OCI-LY3 (cell line): ENCODE measurements at regions not wholly inside any gene's neighbourhood (a gene's known extent, or its start where the extent isn't known, plus 50 kb on each side); places are given as distances from the start of the nearest gene placed in this dataset.
A peak's percentile ranks its signal among the peaks of the same experiment; 100 is the strongest.

Experiments used
- H2AFZ ChIP-seq: fragments of 200-600, 300-600 bp; shearing (Covaris generic); 2 replicates; pipeline ENCODE4 v1.6.0; 2014; ENCODE audit warnings: antibody characterized with exemption, low read depth, low read length
- H3K27ac ChIP-seq: fragments of 200-600, 300-600 bp; sonication (generic); 2 replicates; pipeline ENCODE4 v1.5.1; 2014; ENCODE audit warnings: mild to moderate bottlenecking, low read length, moderate library complexity, mixed read lengths
- H3K27me3 ChIP-seq: fragments of 200-600, 300-600 bp; sonication (generic); 2 replicates; pipeline ENCODE4 v1.6.1; 2014; ENCODE audit warnings: low read depth, low read length, mixed read lengths
- H3K36me3 ChIP-seq: fragments of 200-600, 300-600 bp; sonication (generic); replicated peaks from 2 replicates; pipeline ENCODE3; 2014; ENCODE audit warnings: low read depth, low read length, mixed read lengths
- H3K4me1 ChIP-seq: fragments of 300-600, 200-600 bp; sonication (generic); 2 replicates; pipeline ENCODE4 v1.6.1; 2014; ENCODE audit warnings: low read length, mixed read lengths
- H3K4me2 ChIP-seq: fragments of 200-600, 300-600 bp; sonication (generic); 2 replicates; pipeline ENCODE4 v1.6.1; 2014; ENCODE audit warnings: low read length, mixed read lengths
- H3K4me3 ChIP-seq: fragments of 300-600, 200-600 bp; sonication (generic); 2 replicates; pipeline ENCODE4 v1.5.1; 2014; ENCODE audit warnings: antibody characterized with exemption, mild to moderate bottlenecking, low read length, moderate library complexity
- H3K79me2 ChIP-seq: fragments of 300-600, 200-600 bp; shearing (Covaris generic); 2 replicates; pipeline ENCODE4 v1.6.1; 2014; ENCODE audit warnings: mild to moderate bottlenecking, low read length, mixed read lengths
- H3K9ac ChIP-seq: fragments of 300-600, 200-600 bp; shearing (Covaris generic); 2 replicates; pipeline ENCODE4 v1.6.0; 2014; ENCODE audit warnings: mild to moderate bottlenecking, low read length, moderate library complexity
- H3K9me3 ChIP-seq: fragments of 200-600, 300-600 bp; shearing (Covaris generic); 2 replicates; pipeline ENCODE4 v1.6.1; 2014; ENCODE audit warnings: low read length, mixed read lengths; ENCODE audit not compliant: insufficient read depth
- H4K20me1 ChIP-seq: fragments of 200-600, 300-600 bp; sonication (generic); 2 replicates; pipeline ENCODE4 v1.6.1; 2016; ENCODE audit warnings: low read length, mixed read lengths; ENCODE audit not compliant: insufficient read depth
- CTCF ChIP-seq: fragments of 200-600, 300-600 bp; sonication (generic); IDR thresholded peaks from 2 replicates; pipeline ENCODE4 v1.5.1; 2014; ENCODE audit warnings: antibody characterized with exemption, low read length, low read depth
- EZH2phosphoT487 ChIP-seq: fragments of 200-600 bp; shearing (Covaris generic); IDR thresholded peaks from 2 replicates; pipeline ENCODE4 v1.6.1; 2018; ENCODE audit warnings: antibody characterized with exemption, mixed run types, low read depth

GRCh38 chr4:153987291-153987690 is 198.4 kb upstream of the SFRP2 start:
- Histone ChIP-seq H3K4me2 (no peak overlapping the region), H3K4me3 (no peak overlapping the region), H3K4me1 (no peaks in the 10 kb centered on the region), H3K36me3 (no peaks in the 10 kb centered on the region), H3K27ac (no peak overlapping the region), H3K27me3 (no peaks in the 10 kb centered on the region), H4K20me1 (no peaks in the 10 kb centered on the region), H2AFZ (peak overlapping the region; percentile 1; the same call in 1 of the 2 replicates), H3K9ac (no peak overlapping the region), H3K9me3 (0 out of 2 replicates have a peak, but pooled peaks cover 3% of the 10 kb centered on the region), H3K79me2 (no peaks in the 10 kb centered on the region)
- TF ChIP-seq EZH2phosphoT487 (no peak), CTCF (no peak)

DNA sequence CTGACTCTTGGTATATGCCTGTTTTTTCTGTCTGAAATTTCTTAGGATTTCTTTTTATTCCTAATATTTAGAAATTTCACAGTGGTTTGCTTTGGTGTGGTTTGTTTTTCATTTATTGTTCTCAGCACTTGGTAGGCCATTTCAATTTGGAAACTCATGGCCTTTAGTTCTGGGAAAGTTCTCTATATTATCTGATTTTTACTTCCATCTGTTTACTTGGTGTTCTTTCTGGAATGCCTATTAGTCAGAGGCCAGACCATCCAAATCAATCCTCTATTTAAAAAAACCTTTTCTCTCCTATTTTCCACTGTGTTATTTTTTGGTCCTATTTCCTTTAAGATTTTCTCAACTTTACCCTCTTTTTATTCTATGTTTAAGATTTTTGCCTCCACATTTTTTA is 188.1 kb upstream of the SFRP2 start:
- H3K4me1 ChIP-seq = no peaks in the 10 kb centered on the region
- no peaks in the 10 kb centered on the region for H3K79me2 ChIP-seq
- no peak overlapping the region for H3K9ac ChIP-seq
- H4K20me1 ChIP-seq = no peaks in the 10 kb centered on the region
- no peak overlapping the region for H3K27ac ChIP-seq
- no peaks in the 10 kb centered on the region for H3K27me3 ChIP-seq
- no peak overlapping the region for H3K4me2 ChIP-seq
- TF ChIP-seq CTCF = no peak
- TF ChIP-seq EZH2phosphoT487 = no peak
- no peak overlapping the region for H2AFZ ChIP-seq
- H3K9me3 ChIP-seq = peaks cover 27% of the 10 kb centered on the region
- H3K36me3 ChIP-seq = peaks cover 10% of the 10 kb centered on the region
- H3K4me3 ChIP-seq = no peak overlapping the region

DNA sequence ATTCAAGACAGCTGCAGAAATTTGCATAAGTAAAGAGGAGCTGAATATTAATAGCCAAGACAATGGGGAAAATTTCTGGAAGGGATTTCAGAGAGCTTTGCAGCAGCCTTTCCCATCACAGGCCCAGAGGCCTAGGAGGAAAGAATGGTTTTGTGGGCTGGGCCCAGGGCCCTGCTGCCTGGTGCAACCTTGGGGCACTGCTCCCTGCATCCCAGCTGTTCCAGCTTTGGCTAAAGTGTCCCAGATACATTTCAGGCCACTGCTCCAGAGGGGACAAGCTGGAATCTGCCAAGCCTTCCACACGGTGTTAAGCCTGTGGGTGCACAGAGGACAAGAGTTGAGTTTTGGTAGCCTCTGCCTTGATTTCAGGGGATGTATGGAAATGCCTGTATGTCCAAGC is 185.6 kb upstream of the SFRP2 start:
- no peaks in the 10 kb centered on the region for H4K20me1 ChIP-seq
- no peak overlapping the region for H2AFZ ChIP-seq
- no peaks in the 10 kb centered on the region for H3K27me3 ChIP-seq
- no peak for TF ChIP-seq CTCF
- TF ChIP-seq EZH2phosphoT487 = no peak
- H3K9ac ChIP-seq = no peak overlapping the region
- H3K36me3 ChIP-seq = peaks cover 10% of the 10 kb centered on the region
- H3K4me1 ChIP-seq = no peaks in the 10 kb centered on the region
- H3K4me2 ChIP-seq = no peak overlapping the region
- H3K27ac ChIP-seq = no peak overlapping the region
- H3K4me3 ChIP-seq = no peak overlapping the region
- peaks cover 27% of the 10 kb centered on the region for H3K9me3 ChIP-seq
- H3K79me2 ChIP-seq = no peaks in the 10 kb centered on the region

GRCh38 chr4:153973942-153974341 is 185.1 kb upstream of the SFRP2 start:
- no peak overlapping the region for H3K4me3 ChIP-seq
- H3K27me3 ChIP-seq = no peaks in the 10 kb centered on the region
- no peak overlapping the region for H3K4me2 ChIP-seq
- peaks cover 27% of the 10 kb centered on the region for H3K9me3 ChIP-seq
- H3K27ac ChIP-seq = no peak overlapping the region
- no peaks in the 10 kb centered on the region for H3K4me1 ChIP-seq
- H3K36me3 ChIP-seq = peaks cover 10% of the 10 kb centered on the region
- H3K9ac ChIP-seq = no peak overlapping the region
- no peak overlapping the region for H2AFZ ChIP-seq
- no peak for TF ChIP-seq CTCF
- TF ChIP-seq EZH2phosphoT487 = no peak
- H4K20me1 ChIP-seq = no peaks in the 10 kb centered on the region
- no peaks in the 10 kb centered on the region for H3K79me2 ChIP-seq
